ENCODE measurements at regions not wholly inside any gene's neighbourhood (a gene's known extent, or its start where the extent isn't known, plus 50 kb on each side); places are given as distances from the start of the nearest gene placed in this dataset.
"Not testable (repeated sequence)": the region's sequence is repeated elsewhere in the genome, so short reads cannot be mapped to it uniquely, and the experiment has no call there.

- not testable (repeated sequence) for DNase-seq
These were observed 56.2 kb upstream of the CCZ1B start for GRCh38 chr7:6882321-6882721.

GRCh38 chr7:6883756-6884155 lies 57.7 kb upstream of the CCZ1B start:
- not testable (repeated sequence) for DNase-seq

GRCh38 chr7:6886198-6886597 lies 60.1 kb upstream of the CCZ1B start:
- no peak for DNase-seq

GRCh38 chr7:6888267-6889045 lies 62.4 kb upstream of the CCZ1B start:
- DNase-seq = not testable (repeated sequence)

GRCh38 chr7:6889252-6889812 lies 63.3 kb upstream of the CCZ1B start:
- DNase-seq = no peak

GRCh38 chr7:6902097-6902518 lies 76.0 kb upstream of the CCZ1B start:
- DNase-seq = not testable (repeated sequence)

GRCh38 chr7:6903289-6903688 lies 77.2 kb upstream of the CCZ1B start:
- not testable (repeated sequence) for DNase-seq

- DNase-seq = not testable (repeated sequence)
These were observed 77.7 kb upstream of the CCZ1B start for GRCh38 chr7:6903792-6904191.

GRCh38 chr7:6917258-6917657 lies 91.2 kb upstream of the CCZ1B start:
- no peak for DNase-seq

- not testable (repeated sequence) for DNase-seq
These were observed 93.1 kb upstream of the CCZ1B start for GRCh38 chr7:6919169-6919568.

- not testable (repeated sequence) for DNase-seq
These were observed 98.4 kb upstream of the CCZ1B start for GRCh38 chr7:6924523-6924922.

- DNase-seq = not testable (repeated sequence)
These were observed 100.4 kb upstream of the CCZ1B start for GRCh38 chr7:6926193-6927174.

- not testable (repeated sequence) for DNase-seq
These were observed 101.6 kb upstream of the CCZ1B start for GRCh38 chr7:6927643-6928042.

GRCh38 chr7:6929588-6929987 lies 103.5 kb upstream of the CCZ1B start:
- not testable (repeated sequence) for DNase-seq

- DNase-seq = not testable (repeated sequence)
These were observed 104.1 kb upstream of the CCZ1B start for GRCh38 chr7:6930081-6930635.

- DNase-seq = not testable (repeated sequence)
These were observed 104.7 kb upstream of the CCZ1B start for GRCh38 chr7:6930787-6931186.

- not testable (repeated sequence) for DNase-seq
These were observed 105.4 kb upstream of the CCZ1B start for GRCh38 chr7:6931456-6931855.

- not testable (repeated sequence) for DNase-seq
These were observed 108.0 kb upstream of the CCZ1B start for GRCh38 chr7:6933954-6934632.

- DNase-seq = no peak
These were observed 108.9 kb upstream of the CCZ1B start for GRCh38 chr7:6934981-6935380.

- DNase-seq = not testable (repeated sequence)
These were observed 110.6 kb upstream of the CCZ1B start for GRCh38 chr7:6936626-6937025.

GRCh38 chr7:6937746-6938145 lies 111.7 kb upstream of the CCZ1B start:
- DNase-seq = not testable (repeated sequence)

- DNase-seq = not testable (repeated sequence)
These were observed 112.2 kb upstream of the CCZ1B start for GRCh38 chr7:6938284-6938683.

All from femur (tissue), 1 donor.